ENCODE measurements at regions not wholly inside any gene's neighbourhood (a gene's known extent, or its start where the extent isn't known, plus 50 kb on each side); places are given as distances from the start of the nearest gene placed in this dataset.

GRCh38 chr1:244150071-244150470 is 99.0 kb downstream of the ZBTB18 start:
- H3K9me3 ChIP-seq (ENCODE audit: insufficient read depth, low read depth): no peaks in the 10 kb centered on the region
- no TSS peak for BruUV-seq (replicated peaks)
- no peaks in the 10 kb centered on the region for H3K36me3 ChIP-seq (ENCODE audit: low read depth)
- POLR2A ChIA-PET (ENCODE audit: unreplicated experiment): no interaction called here
- no peaks in the 10 kb centered on the region for H3K27me3 ChIP-seq (ENCODE audit: insufficient read depth, low read depth)
- no peak for TF ChIP-seq EZH2 (IDR thresholded peaks at IDR 0.05; ENCODE audit: low read depth)
- TF ChIP-seq, protein P1, sequence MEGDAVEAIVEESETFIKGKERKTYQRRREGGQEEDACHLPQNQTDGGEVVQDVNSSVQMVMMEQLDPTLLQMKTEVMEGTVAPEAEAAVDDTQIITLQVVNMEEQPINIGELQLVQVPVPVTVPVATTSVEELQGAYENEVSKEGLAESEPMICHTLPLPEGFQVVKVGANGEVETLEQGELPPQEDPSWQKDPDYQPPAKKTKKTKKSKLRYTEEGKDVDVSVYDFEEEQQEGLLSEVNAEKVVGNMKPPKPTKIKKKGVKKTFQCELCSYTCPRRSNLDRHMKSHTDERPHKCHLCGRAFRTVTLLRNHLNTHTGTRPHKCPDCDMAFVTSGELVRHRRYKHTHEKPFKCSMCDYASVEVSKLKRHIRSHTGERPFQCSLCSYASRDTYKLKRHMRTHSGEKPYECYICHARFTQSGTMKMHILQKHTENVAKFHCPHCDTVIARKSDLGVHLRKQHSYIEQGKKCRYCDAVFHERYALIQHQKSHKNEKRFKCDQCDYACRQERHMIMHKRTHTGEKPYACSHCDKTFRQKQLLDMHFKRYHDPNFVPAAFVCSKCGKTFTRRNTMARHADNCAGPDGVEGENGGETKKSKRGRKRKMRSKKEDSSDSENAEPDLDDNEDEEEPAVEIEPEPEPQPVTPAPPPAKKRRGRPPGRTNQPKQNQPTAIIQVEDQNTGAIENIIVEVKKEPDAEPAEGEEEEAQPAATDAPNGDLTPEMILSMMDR (conservative IDR thresholded peaks at IDR 0.05): no peak
- no peaks in the 10 kb centered on the region for H3F3A ChIP-seq (ENCODE audit: insufficient read depth, low read depth)
- H3K4me2 ChIP-seq: no peak overlapping the region
- intact Hi-C loops (cut with micrococcal nuclease; ENCODE audit: unreplicated experiment): no loop called here
- no peak overlapping the region for H2AFZ ChIP-seq
- CTCF ChIA-PET: no interaction called here
- no peaks in the 10 kb centered on the region for H3K4me1 ChIP-seq (replicated peaks; ENCODE audit: insufficient read depth)
- H3K9me2 ChIP-seq (ENCODE audit: insufficient read depth): no peaks in the 10 kb centered on the region
- no peaks in the 10 kb centered on the region for H3K79me2 ChIP-seq (ENCODE audit: low read depth)
- no peaks in the 10 kb centered on the region for H4K20me1 ChIP-seq (ENCODE audit: insufficient read depth)
- H3K4me3 ChIP-seq: no peak overlapping the region
- no peak overlapping the region for H3K27ac ChIP-seq
- no peak for DNase-seq

GRCh38 chr1:244150665-244151064 is 99.6 kb downstream of the ZBTB18 start:
- Histone ChIP-seq H3K9me2 (ENCODE audit: insufficient read depth) (no peaks in the 10 kb centered on the region), H3K4me1 (replicated peaks; ENCODE audit: insufficient read depth) (no peaks in the 10 kb centered on the region), H3K27me3 (ENCODE audit: insufficient read depth, low read depth) (no peaks in the 10 kb centered on the region), H3K79me2 (ENCODE audit: low read depth) (no peaks in the 10 kb centered on the region), H2AFZ (0 out of 2 replicates have a peak overlapping the region, but pooled peaks have one; percentile 48), H3K36me3 (ENCODE audit: low read depth) (no peaks in the 10 kb centered on the region), H3K4me3 (no peak overlapping the region), H3F3A (ENCODE audit: insufficient read depth, low read depth) (no peaks in the 10 kb centered on the region), H3K27ac (no peak overlapping the region), H3K4me2 (no peak overlapping the region), H4K20me1 (ENCODE audit: insufficient read depth) (no peaks in the 10 kb centered on the region), H3K9me3 (ENCODE audit: insufficient read depth, low read depth) (no peaks in the 10 kb centered on the region)
- POLR2A ChIA-PET (ENCODE audit: unreplicated experiment): no interaction called here
- DNase-seq: no peak
- TF ChIP-seq, protein P1 (conservative IDR thresholded peaks at IDR 0.05): no peak
- TF ChIP-seq EZH2 (IDR thresholded peaks at IDR 0.05; ENCODE audit: low read depth): no peak
- CTCF ChIA-PET: no interaction called here
- BruUV-seq (replicated peaks): no TSS peak
- intact Hi-C loops (cut with micrococcal nuclease; ENCODE audit: unreplicated experiment): no loop called here

- Histone ChIP-seq H4K20me1 (ENCODE audit: insufficient read depth) (no peaks in the 10 kb centered on the region), H3K4me2 (no peak overlapping the region), H3K4me1 (replicated peaks; ENCODE audit: insufficient read depth) (no peaks in the 10 kb centered on the region), H3K9me3 (ENCODE audit: insufficient read depth, low read depth) (no peaks in the 10 kb centered on the region), H3K4me3 (no peak overlapping the region), H2AFZ (no peak overlapping the region), H3K36me3 (ENCODE audit: low read depth) (no peaks in the 10 kb centered on the region), H3F3A (ENCODE audit: insufficient read depth, low read depth) (no peaks in the 10 kb centered on the region), H3K79me2 (ENCODE audit: low read depth) (no peaks in the 10 kb centered on the region), H3K27me3 (ENCODE audit: insufficient read depth, low read depth) (no peaks in the 10 kb centered on the region), H3K9me2 (ENCODE audit: insufficient read depth) (no peaks in the 10 kb centered on the region), H3K27ac (no peak overlapping the region)
- BruUV-seq (replicated peaks): no TSS peak
- ChIA-PET CTCF (no interaction called here), POLR2A (ENCODE audit: unreplicated experiment) (no interaction called here)
- DNase-seq: no peak
- intact Hi-C loops (cut with micrococcal nuclease; ENCODE audit: unreplicated experiment): no loop called here
- no peak for TF ChIP-seq EZH2 (IDR thresholded peaks at IDR 0.05; ENCODE audit: low read depth)
- TF ChIP-seq, protein P1 (conservative IDR thresholded peaks at IDR 0.05): no peak
Measured at GRCh38 chr1:244151537-244151936, 100.5 kb downstream of the ZBTB18 start.

Data from PC-9 (cell line).